Adrenal gland (tissue), 5 donors: ENCODE measurements at regions not wholly inside any gene's neighbourhood (a gene's known extent, or its start where the extent isn't known, plus 50 kb on each side); places are given as distances from the start of the nearest gene placed in this dataset.

Experiments
- CTCF ChIP-seq, 6 experiments: fragments of 450-650 bp in 4 of 6; fragments of 200-600 bp in 2 of 6; sonication (generic) in 1 of 6; IDR thresholded peaks; 1 replicate in 5 of 6; 2 replicates in 1 of 6; pipeline versions ENCODE4 v1.5.1 to v1.8.0; 2016 to 2021; ENCODE audit warnings: antibody characterized with exemption in 6 of 6, mild to moderate bottlenecking in 2 of 6, moderate library complexity in 1 of 6
- POLR2A ChIP-seq, 2 donors: fragments of 450-650 bp; IDR thresholded peaks; one replicate each; pipeline ENCODE4 v1.6.1; 2017; ENCODE audit warnings: antibody characterized with exemption in 2 of 2, mild to moderate bottlenecking in 2 of 2, moderate library complexity in 1 of 2
- donor health status: DM: no; HTN: no; CAD: no.

GRCh38 chrX:121169099-121170035, 122.0 kb downstream of the GLUD2 start:
- TF ChIP-seq POLR2A (IDR thresholded peaks at IDR 0.05) (no peak), CTCF (IDR thresholded peaks at IDR 0.05) (no peak)
